Tibial nerve (tissue), 4 donors: ENCODE measurements at regions not wholly inside any gene's neighbourhood (a gene's known extent, or its start where the extent isn't known, plus 50 kb on each side); places are given as distances from the start of the nearest gene placed in this dataset.
"Not testable (repeated sequence)": the region's sequence is repeated elsewhere in the genome, so short reads cannot be mapped to it uniquely, and the experiment has no call there.

ENCODE experiments used
- DNase-seq, 2 donors: peaks; one replicate each; pipeline ENCODE4 v3.0.0-alpha.2; 2019; ENCODE audit warnings: low spot score in 2 of 2
- H3K27ac ChIP-seq, 4 donors: fragments of 200-600 bp; sonication (generic) in 3 of 4; one replicate each; pipeline ENCODE4 v1.5.1; 2017 to 2019; ENCODE audit warnings: mild to moderate bottlenecking in 1 of 4
- H3K27me3 ChIP-seq, 2 donors: fragments of 200-600 bp; sonication (generic) in 1 of 2; one replicate each; pipeline versions ENCODE4 v1.5.1 to v1.6.0; 2017 to 2019
- H3K36me3 ChIP-seq, 3 donors: fragments of 200-600 bp; sonication (generic); one replicate each; pipeline ENCODE4 v1.5.1; 2018 to 2019
- H3K4me1 ChIP-seq, 4 donors: fragments of 200-600 bp; sonication (generic) in 3 of 4; one replicate each; pipeline ENCODE4 v1.5.1; 2017 to 2019
- H3K4me3 ChIP-seq, 4 donors: fragments of 200-600 bp; sonication (generic) in 3 of 4; one replicate each; pipeline ENCODE4 v1.5.1; 2017 to 2019; ENCODE audit warnings: mild to moderate bottlenecking in 1 of 4, moderate library complexity in 1 of 4
- H3K9me3 ChIP-seq, 4 donors: fragments of 200-600 bp; sonication (generic) in 3 of 4; one replicate each; pipeline ENCODE4 v1.5.1; 2017 to 2019
- CTCF ChIP-seq, 5 experiments: fragments of 200-600 bp in 3 of 5; fragments of 450-650 bp in 2 of 5; sonication (generic) in 3 of 5; IDR thresholded peaks; one replicate each; pipeline ENCODE4 v1.5.1; 2016 to 2019; ENCODE audit warnings: antibody characterized with exemption in 5 of 5, mild to moderate bottlenecking in 3 of 5, moderate library complexity in 2 of 5
- EP300 ChIP-seq, 2 donors: sonication (generic); formaldehyde crosslinking; IDR thresholded peaks; one replicate each; pipeline ENCODE4 v1.6.1; 2017; ENCODE audit warnings: antibody characterized with exemption in 2 of 2, mild to moderate bottlenecking in 1 of 2
- POLR2A ChIP-seq, 2 donors: fragments of 450-650 bp; IDR thresholded peaks; one replicate each; pipeline ENCODE4 v1.6.1; 2017; ENCODE audit warnings: antibody characterized with exemption in 2 of 2, mild to moderate bottlenecking in 2 of 2, moderate library complexity in 2 of 2
- WGBS, 2 donors: methylation state at CpG; one replicate each; pipeline ENCODE4 v1.1.5; 2018; 5-methylcytosine and 5-hydroxymethylcytosine counted together

- Histone ChIP-seq H3K27ac (no peak overlapping the region), H3K9me3 (no peaks in the 10 kb centered on the region), H3K4me1 (peaks cover 0 to 16% (median 0%) of the 10 kb centered on the region in 4 donors), H3K4me3 (no peak overlapping the region), H3K36me3 (no peaks in the 10 kb centered on the region), H3K27me3 (no peaks in the 10 kb centered on the region)
- 87 to 89% methylated on average over 7 of the region's 7 CpGs for WGBS, 2 donors
- no peak for DNase-seq
- TF ChIP-seq CTCF (IDR thresholded peaks at IDR 0.05) (no peak), EP300 (IDR thresholded peaks at IDR 0.05) (no peak), POLR2A (IDR thresholded peaks at IDR 0.05) (no peak)
Observed at GRCh38 chr6:112936079-112936472, 588.9 kb downstream of the RFPL4B start.

- Histone ChIP-seq H3K27ac (no peak overlapping the region), H3K27me3 (no peaks in the 10 kb centered on the region), H3K4me3 (no peak overlapping the region), H3K9me3 (no peaks in the 10 kb centered on the region), H3K4me1 (peaks cover 0 to 16% (median 0%) of the 10 kb centered on the region in 4 donors), H3K36me3 (no peaks in the 10 kb centered on the region)
- WGBS, 2 donors: 28 to 36% methylated on average over 1 of the region's 1 CpG
- DNase-seq: no peak
- no peak for TF ChIP-seq EP300 (IDR thresholded peaks at IDR 0.05)
- TF ChIP-seq POLR2A (IDR thresholded peaks at IDR 0.05): no peak
- TF ChIP-seq CTCF (IDR thresholded peaks at IDR 0.05): no peak
Observed at GRCh38 chr6:112936504-112936903, 589.4 kb downstream of the RFPL4B start.

GRCh38 chr6:112937690-112938089 lies 590.6 kb downstream of the RFPL4B start:
- not testable (repeated sequence) for H3K27me3 ChIP-seq, H3K36me3 ChIP-seq, DNase-seq, H3K9me3 ChIP-seq, H3K27ac ChIP-seq, H3K4me3 ChIP-seq, H3K4me1 ChIP-seq
- 96 to 97% methylated on average over 14 of the region's 14 CpGs for WGBS, 2 donors

- Histone ChIP-seq H3K36me3 (no peaks in the 10 kb centered on the region), H3K27ac (no peak overlapping the region), H3K9me3 (no peaks in the 10 kb centered on the region), H3K27me3 (no peaks in the 10 kb centered on the region), H3K4me3 (no peak overlapping the region), H3K4me1 (peaks cover 0 to 10% (median 0%) of the 10 kb centered on the region in 4 donors)
- TF ChIP-seq EP300 (IDR thresholded peaks at IDR 0.05): no peak
- no peak for TF ChIP-seq CTCF (IDR thresholded peaks at IDR 0.05)
- TF ChIP-seq POLR2A (IDR thresholded peaks at IDR 0.05): no peak
- 96 to 97% methylated on average over 2 of the region's 2 CpGs for WGBS, 2 donors
- no peak for DNase-seq
Observed at GRCh38 chr6:112938650-112939049, 591.5 kb downstream of the RFPL4B start.

- DNase-seq: no peak
- no peaks in the 10 kb centered on the region for H3K9me3 ChIP-seq
- 85 to 87% methylated on average over 1 of the region's 1 CpG for WGBS, 2 donors
- no peak for TF ChIP-seq POLR2A (IDR thresholded peaks at IDR 0.05)
- TF ChIP-seq CTCF (IDR thresholded peaks at IDR 0.05): no peak
- no peak for TF ChIP-seq EP300 (IDR thresholded peaks at IDR 0.05)
- peaks cover 0 to 10% (median 0%) of the 10 kb centered on the region in 4 donors for H3K4me1 ChIP-seq
- H3K36me3 ChIP-seq: no peaks in the 10 kb centered on the region
- no peaks in the 10 kb centered on the region for H3K27me3 ChIP-seq
- H3K27ac ChIP-seq: no peak overlapping the region
- H3K4me3 ChIP-seq: no peak overlapping the region
Observed at GRCh38 chr6:112939563-112939962, 592.4 kb downstream of the RFPL4B start.

- TF ChIP-seq EP300 (IDR thresholded peaks at IDR 0.05): no peak
- no peak for TF ChIP-seq POLR2A (IDR thresholded peaks at IDR 0.05)
- no peak for TF ChIP-seq CTCF (IDR thresholded peaks at IDR 0.05)
- Histone ChIP-seq H3K27me3 (no peaks in the 10 kb centered on the region), H3K4me1 (peaks cover 0 to 5% (median 0%) of the 10 kb centered on the region in 4 donors), H3K4me3 (no peak overlapping the region), H3K36me3 (no peaks in the 10 kb centered on the region), H3K9me3 (no peaks in the 10 kb centered on the region), H3K27ac (no peak overlapping the region)
- DNase-seq: no peak
Observed at GRCh38 chr6:112941613-112942012, 594.5 kb downstream of the RFPL4B start.
